Mesenchymal stem cell (in vitro differentiated cells and primary cell): ENCODE measurements at regions not wholly inside any gene's neighbourhood (a gene's known extent, or its start where the extent isn't known, plus 50 kb on each side); places are given as distances from the start of the nearest gene placed in this dataset.
A peak's percentile ranks its signal among the peaks of the same experiment; 100 is the strongest.

Source experiments
- DNase-seq: peaks from one replicate; pipeline ENCODE4 v3.0.0-alpha.2; 2013
- H2AFZ ChIP-seq: one replicate; pipeline ENCODE4 v1.6.1; 2013; ENCODE audit warnings: low read depth, mild to moderate bottlenecking, control low read depth, inconsistent platforms, low read length, moderate library complexity
- H2AK5ac ChIP-seq: 2 replicates; pipeline ENCODE4 v1.6.1; 2013; ENCODE audit warnings: low read length, moderate library complexity, mild to moderate bottlenecking, inconsistent platforms; ENCODE audit not compliant: severe bottlenecking
- H2BK120ac ChIP-seq: one replicate; pipeline ENCODE4 v1.6.1; 2013; ENCODE audit warnings: low read depth, mild to moderate bottlenecking, inconsistent platforms, low read length, moderate library complexity
- H2BK12ac ChIP-seq, 2 experiments: one replicate each; pipeline ENCODE4 v1.6.1; 2013; ENCODE audit warnings: inconsistent platforms in 2 of 2, low read length in 2 of 2, mild to moderate bottlenecking in 2 of 2, moderate library complexity in 2 of 2, control low read depth in 1 of 2
- H2BK15ac ChIP-seq: one replicate; pipeline ENCODE4 v1.6.1; 2013; ENCODE audit warnings: mild to moderate bottlenecking, low read depth, inconsistent platforms; ENCODE audit not compliant: poor library complexity, severe bottlenecking
- H2BK5ac ChIP-seq: 2 replicates; pipeline ENCODE4 v1.6.1; 2013; ENCODE audit warnings: low read depth, mild to moderate bottlenecking, low read length, control low read depth, inconsistent platforms; ENCODE audit not compliant: poor library complexity, severe bottlenecking
- H3K14ac ChIP-seq, 2 experiments: one replicate each; pipeline ENCODE4 v1.6.1; 2013; ENCODE audit warnings: inconsistent platforms in 2 of 2, low read length in 2 of 2, control low read depth in 1 of 2, mild to moderate bottlenecking in 1 of 2, moderate library complexity in 1 of 2
- H3K18ac ChIP-seq, 2 experiments: one replicate each; pipeline ENCODE4 v1.6.1; 2013; ENCODE audit warnings: inconsistent platforms in 2 of 2, low read length in 2 of 2, control low read depth in 1 of 2, low read depth in 1 of 2, mild to moderate bottlenecking in 1 of 2
- H3K23ac ChIP-seq, 2 experiments: one replicate each; pipeline ENCODE4 v1.6.1; 2013; ENCODE audit warnings: inconsistent platforms in 2 of 2, low read length in 2 of 2, mild to moderate bottlenecking in 2 of 2, moderate library complexity in 2 of 2, control low read depth in 1 of 2
- H3K27ac ChIP-seq: 2 replicates; pipeline ENCODE4 v1.5.1; 2013; ENCODE audit warnings: mild to moderate bottlenecking, moderate library complexity, low read length, control low read depth, inconsistent platforms; ENCODE audit not compliant: poor library complexity, severe bottlenecking
- H3K27me3 ChIP-seq, 2 experiments: 2 replicates each; pipeline versions ENCODE4 v1.6.1 to v1.7.0; 2013; ENCODE audit warnings: low read length in 2 of 2, mild to moderate bottlenecking in 2 of 2, moderate library complexity in 2 of 2, control low read depth in 1 of 2, inconsistent platforms in 1 of 2; ENCODE audit not compliant: control insufficient read depth in 1 of 2, insufficient read depth in 1 of 2
- H3K36me3 ChIP-seq, 2 experiments: 2 replicates each; pipeline versions ENCODE4 v1.6.1 to v1.7.0; 2013; ENCODE audit warnings: low read length in 2 of 2, control low read depth in 1 of 2, inconsistent platforms in 1 of 2, low read depth in 1 of 2, mild to moderate bottlenecking in 1 of 2; ENCODE audit not compliant: insufficient read depth in 2 of 2, control insufficient read depth in 1 of 2
- H3K4ac ChIP-seq, 2 experiments: one replicate each; pipeline ENCODE4 v1.6.1; 2013; ENCODE audit warnings: inconsistent platforms in 2 of 2, low read length in 2 of 2, mild to moderate bottlenecking in 2 of 2, moderate library complexity in 2 of 2, control low read depth in 1 of 2, low read depth in 1 of 2
- H3K4me1 ChIP-seq: 2 replicates; pipeline ENCODE4 v1.6.1; 2013; ENCODE audit warnings: low read depth, low read length, control low read depth; ENCODE audit not compliant: control insufficient read depth, insufficient read depth
- H3K4me2 ChIP-seq: 2 replicates; pipeline ENCODE4 v1.6.1; 2013; ENCODE audit warnings: low read length, mild to moderate bottlenecking, inconsistent platforms; ENCODE audit not compliant: poor library complexity, severe bottlenecking
- H3K4me3 ChIP-seq, 2 experiments: 2 replicates each; pipeline versions ENCODE4 v1.5.1 to v1.7.0; 2013; ENCODE audit warnings: low read length in 2 of 2, mild to moderate bottlenecking in 2 of 2, control low read depth in 1 of 2, low read depth in 1 of 2; ENCODE audit not compliant: insufficient read depth in 1 of 2
- H3K79me1 ChIP-seq: replicated peaks from 2 replicates; pipeline ENCODE4 v1.6.1; 2013; ENCODE audit warnings: mild to moderate bottlenecking, control low read depth, low read length, inconsistent platforms; ENCODE audit not compliant: poor library complexity, severe bottlenecking
- H3K9ac ChIP-seq: 2 replicates; pipeline ENCODE4 v1.7.0; 2013; ENCODE audit warnings: mild to moderate bottlenecking, low read length, moderate library complexity
- H3K9me3 ChIP-seq: 2 replicates; pipeline ENCODE4 v1.7.0; 2013; ENCODE audit warnings: mild to moderate bottlenecking, low read length; ENCODE audit not compliant: control insufficient read depth
- H4K8ac ChIP-seq: one replicate; pipeline ENCODE4 v1.6.1; 2013; ENCODE audit warnings: inconsistent platforms, mild to moderate bottlenecking, low read length, moderate library complexity
- H4K91ac ChIP-seq: one replicate; pipeline ENCODE4 v1.6.1; 2013; ENCODE audit warnings: mild to moderate bottlenecking, low read length, inconsistent platforms
- WGBS: methylation state at CpG from one replicate; pipeline ENCODE4 v1.1.7; 2013; ENCODE audit warnings: mixed read lengths; 5-methylcytosine and 5-hydroxymethylcytosine counted together

GRCh38 chr2:189260361-189260814, 80.8 kb upstream of the COL5A2 start:
- H3K27me3 ChIP-seq = no peaks in the 10 kb centered on the region
- H3K14ac ChIP-seq = no peak overlapping the region
- WGBS = 78% methylated on average over 1 of the region's 3 CpGs
- no peak overlapping the region for H2BK15ac ChIP-seq
- H3K4me3 ChIP-seq = no peak overlapping the region
- no peak overlapping the region for H2AK5ac ChIP-seq
- no peak overlapping the region for H2AFZ ChIP-seq
- H3K27ac ChIP-seq = no peak overlapping the region
- no peak overlapping the region for H2BK5ac ChIP-seq
- no peak overlapping the region for H3K23ac ChIP-seq
- no peaks in the 10 kb centered on the region for H3K4me1 ChIP-seq
- no peak overlapping the region for H3K4me2 ChIP-seq
- DNase-seq = no peak
- H3K9ac ChIP-seq = no peak overlapping the region
- H2BK12ac ChIP-seq = no peak overlapping the region
- H3K79me1 ChIP-seq = no peaks in the 10 kb centered on the region
- H3K18ac ChIP-seq = no peak overlapping the region
- H4K91ac ChIP-seq = no peak overlapping the region
- H4K8ac ChIP-seq = no peak overlapping the region
- H3K4ac ChIP-seq = no peak overlapping the region
- no peaks in the 10 kb centered on the region for H3K9me3 ChIP-seq
- H2BK120ac ChIP-seq = no peak overlapping the region
- H3K36me3 ChIP-seq = no peaks in the 10 kb centered on the region

GRCh38 chr2:189261431-189261841, 81.9 kb upstream of the COL5A2 start:
- no peak overlapping the region for H3K27ac ChIP-seq
- WGBS = 33% methylated on average over 2 of the region's 2 CpGs
- H2BK12ac ChIP-seq = no peak overlapping the region
- no peak overlapping the region for H3K18ac ChIP-seq
- no peak overlapping the region for H3K4me2 ChIP-seq
- no peaks in the 10 kb centered on the region for H3K79me1 ChIP-seq
- H3K4ac ChIP-seq = no peak overlapping the region
- peak overlapping the region; percentile 16 for H3K9ac ChIP-seq
- H3K27me3 ChIP-seq = no peaks in the 10 kb centered on the region
- no peak overlapping the region for H4K8ac ChIP-seq
- no peak overlapping the region for H2BK15ac ChIP-seq
- H2BK5ac ChIP-seq = no peak overlapping the region
- no peak overlapping the region for H3K14ac ChIP-seq
- DNase-seq = no peak
- no peak overlapping the region for H2AK5ac ChIP-seq
- H3K4me1 ChIP-seq = no peaks in the 10 kb centered on the region
- H3K23ac ChIP-seq = no peak overlapping the region
- H3K9me3 ChIP-seq = no peaks in the 10 kb centered on the region
- no peak overlapping the region for H3K4me3 ChIP-seq
- no peak overlapping the region for H2AFZ ChIP-seq
- H3K36me3 ChIP-seq = no peaks in the 10 kb centered on the region
- H4K91ac ChIP-seq = no peak overlapping the region
- H2BK120ac ChIP-seq = no peak overlapping the region

DNA sequence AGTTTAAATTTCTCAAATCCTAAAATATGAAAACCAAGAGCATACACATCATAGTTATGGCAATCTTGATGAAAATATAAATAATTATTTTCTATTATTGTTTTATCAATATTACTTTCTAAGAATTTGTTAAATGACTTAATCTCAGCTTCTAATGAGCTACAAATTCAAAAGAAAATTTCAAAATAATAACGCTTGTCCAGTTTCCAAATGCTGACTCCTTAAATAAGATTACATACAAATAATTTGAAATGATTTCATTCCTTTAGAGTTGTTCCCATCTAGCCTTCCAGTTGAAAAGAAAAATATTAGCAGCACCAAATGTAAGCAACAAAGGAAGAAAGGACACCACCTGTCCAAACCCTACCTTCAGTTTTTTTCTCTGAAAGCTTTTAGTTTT, 82.4 kb upstream of the COL5A2 start:
- H4K91ac ChIP-seq = no peak overlapping the region
- H4K8ac ChIP-seq = no peak overlapping the region
- no peak overlapping the region for H2AK5ac ChIP-seq
- no peak overlapping the region for H2BK5ac ChIP-seq
- no peaks in the 10 kb centered on the region for H3K27me3 ChIP-seq
- H3K9ac ChIP-seq = no peak overlapping the region
- no peak overlapping the region for H2BK12ac ChIP-seq
- no peak overlapping the region for H3K27ac ChIP-seq
- DNase-seq = no peak
- WGBS = 100% methylated on average over 1 of the region's 1 CpG
- H3K4me1 ChIP-seq = no peaks in the 10 kb centered on the region
- no peak overlapping the region for H2BK15ac ChIP-seq
- no peak overlapping the region for H3K4ac ChIP-seq
- no peak overlapping the region for H2BK120ac ChIP-seq
- no peaks in the 10 kb centered on the region for H3K79me1 ChIP-seq
- no peak overlapping the region for H3K4me2 ChIP-seq
- no peak overlapping the region for H2AFZ ChIP-seq
- H3K9me3 ChIP-seq = no peaks in the 10 kb centered on the region
- no peak overlapping the region for H3K4me3 ChIP-seq
- no peak overlapping the region for H3K14ac ChIP-seq
- no peak overlapping the region for H3K18ac ChIP-seq
- no peak overlapping the region for H3K23ac ChIP-seq
- H3K36me3 ChIP-seq = no peaks in the 10 kb centered on the region

GRCh38 chr2:189265696-189266320, 86.2 kb upstream of the COL5A2 start:
- Histone ChIP-seq H4K91ac (no peak overlapping the region), H3K79me1 (no peaks in the 10 kb centered on the region), H3K14ac (no peak overlapping the region), H2BK12ac (no peak overlapping the region), H3K23ac (no peak overlapping the region), H4K8ac (no peak overlapping the region), H3K27ac (no peak overlapping the region), H3K27me3 (no peaks in the 10 kb centered on the region), H3K18ac (no peak overlapping the region), H2BK120ac (no peak overlapping the region), H2AK5ac (no peak overlapping the region), H2BK15ac (no peak overlapping the region), H3K9me3 (no peaks in the 10 kb centered on the region), H3K4me2 (no peak overlapping the region), H3K4ac (no peak overlapping the region), H2BK5ac (no peak overlapping the region), H3K4me3 (no peak overlapping the region), H2AFZ (no peak overlapping the region), H3K4me1 (no peaks in the 10 kb centered on the region), H3K36me3 (no peaks in the 10 kb centered on the region), H3K9ac (no peak overlapping the region)
- no peak for DNase-seq
- WGBS = 92% methylated on average over 2 of the region's 3 CpGs
